ENCODE measurements at regions not wholly inside any gene's neighbourhood (a gene's known extent, or its start where the extent isn't known, plus 50 kb on each side); places are given as distances from the start of the nearest gene placed in this dataset.

GRCh38 chr1:183710734-183711133, 57.6 kb upstream of the APOBEC4 start:
- H3K9me3 ChIP-seq (ENCODE audit: control insufficient read depth, low read depth, low read length) = no peaks in the 10 kb centered on the region
- no peak overlapping the region for H4K5ac ChIP-seq (ENCODE audit: insufficient read length, low read depth, low read length)
- H3K27me3 ChIP-seq (ENCODE audit: insufficient read depth, low read length) = no peaks in the 10 kb centered on the region
- H3K56ac ChIP-seq (ENCODE audit: insufficient read length, low read depth, low read length) = no peak overlapping the region
- no peaks in the 10 kb centered on the region for H3K4me1 ChIP-seq (ENCODE audit: insufficient read depth, low read length)
- H3K27me3 Mint-ChIP-seq (ENCODE audit: low read depth) = no peaks in the 10 kb centered on the region
- no peak overlapping the region for H3K14ac ChIP-seq (ENCODE audit: insufficient read depth, low read length)
- H3K36me3 Mint-ChIP-seq (ENCODE audit: insufficient read depth in 1 of 3, low read depth in 3 of 3) = no peaks in the 10 kb centered on the region
- no peaks in the 10 kb centered on the region for H3K79me1 ChIP-seq (ENCODE audit: insufficient read depth, low read depth, low read length, poor library complexity, severe bottlenecking)
- H3K79me2 ChIP-seq (ENCODE audit: insufficient read depth, low read length) = no peaks in the 10 kb centered on the region
- no peak overlapping the region for H2AK5ac ChIP-seq (ENCODE audit: insufficient read length, low read length)
- peaks cover 0 to 1% of the 10 kb centered on the region in 2 experiments; a peak in 1 of 4 replicates for H3K4me1 Mint-ChIP-seq
- H4K20me1 ChIP-seq (ENCODE audit: control insufficient read depth, insufficient read depth, insufficient read length) = no peaks in the 10 kb centered on the region
- no peak overlapping the region for H4K91ac ChIP-seq (ENCODE audit: insufficient read length, low read depth, low read length)
- no peak overlapping the region; a peak in 1 of 7 replicates for H3K27ac Mint-ChIP-seq
- H3K4ac ChIP-seq (ENCODE audit: low read depth, low read length) = no peak overlapping the region
- H2BK15ac ChIP-seq (ENCODE audit: low read depth, low read length) = no peak overlapping the region
- TF ChIP-seq CTCF (conservative IDR thresholded peaks at IDR 0.05) = no peak
- no peak overlapping the region for H3K18ac ChIP-seq (ENCODE audit: insufficient read length, low read depth, low read length)
- H3K23ac ChIP-seq (ENCODE audit: insufficient read length, low read depth, low read length) = no peak overlapping the region
- no peak overlapping the region for H3K9ac ChIP-seq (ENCODE audit: extremely low read depth, insufficient read length, low read length)
- no peak overlapping the region for H2BK20ac ChIP-seq (ENCODE audit: low read depth, low read length, poor library complexity, severe bottlenecking)
- H2AFZ ChIP-seq (ENCODE audit: low read length) = no peak overlapping the region
- H3K4me2 ChIP-seq (ENCODE audit: insufficient read depth, insufficient read length, low read length) = no peak overlapping the region
- H3K23me2 ChIP-seq (ENCODE audit: insufficient read length, low read depth, low read length, poor library complexity, severe bottlenecking) = no peaks in the 10 kb centered on the region
- H2BK120ac ChIP-seq (ENCODE audit: low read depth, low read length, poor library complexity, severe bottlenecking) = no peak overlapping the region
- no CpG with 5 or more reads among the region's 3 CpGs for WGBS (ENCODE audit: extremely low coverage, insufficient read length, low lambda C conversion rate)
- no peak overlapping the region for H3T11ph ChIP-seq (ENCODE audit: low read length)
- H2BK5ac ChIP-seq (ENCODE audit: insufficient read length, low read length) = no peak overlapping the region
- H4K8ac ChIP-seq (replicated peaks; ENCODE audit: insufficient read length, low read depth, low read length) = no peak overlapping the region
- H3K9me3 Mint-ChIP-seq = no peaks in the 10 kb centered on the region
- no peak overlapping the region for H3K27ac ChIP-seq (ENCODE audit: insufficient read length, low read depth, low read length)
- no peak for DNase-seq
- H2BK12ac ChIP-seq (ENCODE audit: insufficient read length, low read depth, low read length) = no peak overlapping the region
- no peak overlapping the region for H3K4me3 Mint-ChIP-seq
